ENCODE measurements at regions not wholly inside any gene's neighbourhood (a gene's known extent, or its start where the extent isn't known, plus 50 kb on each side); places are given as distances from the start of the nearest gene placed in this dataset.

DNA sequence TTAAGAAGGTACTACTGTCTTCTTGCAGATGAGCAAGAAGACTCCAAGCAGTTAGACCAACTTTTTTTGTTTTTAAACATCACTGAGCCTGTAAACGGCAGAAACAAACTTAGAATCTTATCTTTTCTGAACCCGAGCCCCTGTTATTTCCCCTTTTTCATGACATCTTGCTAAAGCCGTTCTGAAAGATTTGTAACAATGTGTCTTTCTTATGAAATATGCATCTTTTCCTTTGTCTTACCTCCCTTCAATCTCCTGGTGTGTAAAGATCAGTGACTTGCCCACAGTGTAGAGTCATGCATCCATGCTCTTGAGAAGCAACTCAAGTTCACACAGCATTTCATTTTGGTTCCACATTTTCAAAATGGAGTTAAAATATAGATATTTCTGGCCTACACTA is 288.8 kb upstream of the CELF4 start:
- TF ChIP-seq POLR2A (IDR thresholded peaks at IDR 0.05) (no peak), EP300 (IDR thresholded peaks at IDR 0.05) (no peak)
- TF ChIP-seq, protein P1, sequence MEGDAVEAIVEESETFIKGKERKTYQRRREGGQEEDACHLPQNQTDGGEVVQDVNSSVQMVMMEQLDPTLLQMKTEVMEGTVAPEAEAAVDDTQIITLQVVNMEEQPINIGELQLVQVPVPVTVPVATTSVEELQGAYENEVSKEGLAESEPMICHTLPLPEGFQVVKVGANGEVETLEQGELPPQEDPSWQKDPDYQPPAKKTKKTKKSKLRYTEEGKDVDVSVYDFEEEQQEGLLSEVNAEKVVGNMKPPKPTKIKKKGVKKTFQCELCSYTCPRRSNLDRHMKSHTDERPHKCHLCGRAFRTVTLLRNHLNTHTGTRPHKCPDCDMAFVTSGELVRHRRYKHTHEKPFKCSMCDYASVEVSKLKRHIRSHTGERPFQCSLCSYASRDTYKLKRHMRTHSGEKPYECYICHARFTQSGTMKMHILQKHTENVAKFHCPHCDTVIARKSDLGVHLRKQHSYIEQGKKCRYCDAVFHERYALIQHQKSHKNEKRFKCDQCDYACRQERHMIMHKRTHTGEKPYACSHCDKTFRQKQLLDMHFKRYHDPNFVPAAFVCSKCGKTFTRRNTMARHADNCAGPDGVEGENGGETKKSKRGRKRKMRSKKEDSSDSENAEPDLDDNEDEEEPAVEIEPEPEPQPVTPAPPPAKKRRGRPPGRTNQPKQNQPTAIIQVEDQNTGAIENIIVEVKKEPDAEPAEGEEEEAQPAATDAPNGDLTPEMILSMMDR (IDR thresholded peaks at IDR 0.05): no peak

Measured in ovary (tissue), 3 donors.